ENCODE measurements at regions not wholly inside any gene's neighbourhood (a gene's known extent, or its start where the extent isn't known, plus 50 kb on each side); places are given as distances from the start of the nearest gene placed in this dataset.
"Not testable (repeated sequence)": the region's sequence is repeated elsewhere in the genome, so short reads cannot be mapped to it uniquely, and the experiment has no call there.

GRCh38 chr13:63546524-63546923 lies 2130.9 kb upstream of the PCDH20 start:
- DNase-seq, result no peak

- no peak for DNase-seq
Measured at GRCh38 chr13:63542770-63543169, 2127.1 kb upstream of the PCDH20 start.

GRCh38 chr13:63541336-63541735 lies 2125.7 kb upstream of the PCDH20 start:
- DNase-seq, result no peak

GRCh38 chr13:63540061-63540460 lies 2124.4 kb upstream of the PCDH20 start:
- no peak for DNase-seq

- DNase-seq, result no peak
Measured at GRCh38 chr13:63517371-63517770, 2101.7 kb upstream of the PCDH20 start.

GRCh38 chr13:63516124-63516523 lies 2100.5 kb upstream of the PCDH20 start:
- no peak for DNase-seq

GRCh38 chr13:63514886-63515285 lies 2099.2 kb upstream of the PCDH20 start:
- DNase-seq, result no peak

GRCh38 chr13:63512095-63512494 lies 2096.4 kb upstream of the PCDH20 start:
- DNase-seq, result no peak

GRCh38 chr13:63501702-63502101 lies 2086.1 kb upstream of the PCDH20 start:
- DNase-seq, result no peak

- DNase-seq, result no peak
Measured at GRCh38 chr13:63497601-63498000, 2082.0 kb upstream of the PCDH20 start.

- no peak for DNase-seq
Measured at GRCh38 chr13:63492604-63493003, 2077.0 kb upstream of the PCDH20 start.

- DNase-seq, result no peak
Measured at GRCh38 chr13:63490149-63490548, 2074.5 kb upstream of the PCDH20 start.

GRCh38 chr13:63481334-63481733 lies 2065.7 kb upstream of the PCDH20 start:
- no peak for DNase-seq

GRCh38 chr13:63472711-63473110 lies 2057.1 kb upstream of the PCDH20 start:
- DNase-seq, result no peak

- DNase-seq, result no peak
Measured at GRCh38 chr13:63463782-63464610, 2048.3 kb upstream of the PCDH20 start.

GRCh38 chr13:63460462-63461090 lies 2044.9 kb upstream of the PCDH20 start:
- DNase-seq, result no peak

- no peak for DNase-seq
Measured at GRCh38 chr13:63457186-63457585, 2041.5 kb upstream of the PCDH20 start.

GRCh38 chr13:63455938-63456337 lies 2040.3 kb upstream of the PCDH20 start:
- DNase-seq, result no peak

GRCh38 chr13:63449550-63449949 lies 2033.9 kb upstream of the PCDH20 start:
- DNase-seq, result no peak

GRCh38 chr13:63448692-63449091 lies 2033.0 kb upstream of the PCDH20 start:
- DNase-seq, result no peak

GRCh38 chr13:63446329-63446728 lies 2030.7 kb upstream of the PCDH20 start:
- no peak for DNase-seq

- not testable (repeated sequence) for DNase-seq
Measured at GRCh38 chr13:63444225-63444624, 2028.6 kb upstream of the PCDH20 start.

GRCh38 chr13:63438951-63439350 lies 2023.3 kb upstream of the PCDH20 start:
- no peak for DNase-seq

- DNase-seq, result no peak
Measured at GRCh38 chr13:63436325-63436668, 2020.6 kb upstream of the PCDH20 start.

Data from bone marrow (tissue), 2 donors.